ENCODE measurements at regions not wholly inside any gene's neighbourhood (a gene's known extent, or its start where the extent isn't known, plus 50 kb on each side); places are given as distances from the start of the nearest gene placed in this dataset.
"Not testable (repeated sequence)": the region's sequence is repeated elsewhere in the genome, so short reads cannot be mapped to it uniquely, and the experiment has no call there.

- FAIRE-seq: no peak
These were observed 574.5 kb downstream of the SLCO4C1 start for GRCh38 chr5:101721543-101721942.

GRCh38 chr5:101720033-101720432 lies 576.1 kb downstream of the SLCO4C1 start:
- no peak for FAIRE-seq

GRCh38 chr5:101717721-101718120 lies 578.4 kb downstream of the SLCO4C1 start:
- no peak for FAIRE-seq

- FAIRE-seq: no peak
These were observed 579.1 kb downstream of the SLCO4C1 start for GRCh38 chr5:101716941-101717340.

GRCh38 chr5:101715790-101716189 lies 580.3 kb downstream of the SLCO4C1 start:
- not testable (repeated sequence) for FAIRE-seq

GRCh38 chr5:101689306-101689705 lies 606.8 kb downstream of the SLCO4C1 start:
- no peak for FAIRE-seq

- no peak for FAIRE-seq
These were observed 607.9 kb downstream of the SLCO4C1 start for GRCh38 chr5:101688156-101688555.

- no peak for FAIRE-seq
These were observed 608.6 kb downstream of the SLCO4C1 start for GRCh38 chr5:101687349-101687985.

GRCh38 chr5:101686536-101687157 lies 609.4 kb downstream of the SLCO4C1 start:
- FAIRE-seq: no peak

- FAIRE-seq: no peak
These were observed 616.3 kb downstream of the SLCO4C1 start for GRCh38 chr5:101679816-101680215.

- FAIRE-seq: no peak
These were observed 617.4 kb downstream of the SLCO4C1 start for GRCh38 chr5:101678481-101679193.

GRCh38 chr5:101677961-101678360 lies 618.1 kb downstream of the SLCO4C1 start:
- FAIRE-seq: no peak

GRCh38 chr5:101676646-101677045 lies 619.4 kb downstream of the SLCO4C1 start:
- FAIRE-seq: no peak

- FAIRE-seq: no peak
These were observed 620.4 kb downstream of the SLCO4C1 start for GRCh38 chr5:101675510-101676219.

GRCh38 chr5:101673120-101673519 lies 623.0 kb downstream of the SLCO4C1 start:
- no peak for FAIRE-seq

GRCh38 chr5:101664071-101664791 lies 631.9 kb downstream of the SLCO4C1 start:
- FAIRE-seq: no peak

- FAIRE-seq: no peak
These were observed 632.5 kb downstream of the SLCO4C1 start for GRCh38 chr5:101663543-101663942.

GRCh38 chr5:101662263-101662662 lies 633.8 kb downstream of the SLCO4C1 start:
- FAIRE-seq: no peak

- FAIRE-seq: no peak
These were observed 637.7 kb downstream of the SLCO4C1 start for GRCh38 chr5:101658433-101658832.

GRCh38 chr5:101653996-101654395 lies 642.1 kb downstream of the SLCO4C1 start:
- no peak for FAIRE-seq

- FAIRE-seq: no peak
These were observed 648.2 kb downstream of the SLCO4C1 start for GRCh38 chr5:101647861-101648260.

- FAIRE-seq: no peak
These were observed 652.3 kb downstream of the SLCO4C1 start for GRCh38 chr5:101643794-101644193.

- FAIRE-seq: no peak
These were observed 658.5 kb downstream of the SLCO4C1 start for GRCh38 chr5:101637599-101637998.

Data from colon (tissue), 2 donors.